DMS79 treated with DMSO at 0.1 percent for 48 hours (cell line): ENCODE measurements at regions not wholly inside any gene's neighbourhood (a gene's known extent, or its start where the extent isn't known, plus 50 kb on each side); places are given as distances from the start of the nearest gene placed in this dataset.
"Not testable (repeated sequence)": the region's sequence is repeated elsewhere in the genome, so short reads cannot be mapped to it uniquely, and the experiment has no call there.

Experiments
- DNase-seq: peaks from one replicate; lab custom pipeline; 2025; lab: John Stamatoyannopoulos, UW

DNA sequence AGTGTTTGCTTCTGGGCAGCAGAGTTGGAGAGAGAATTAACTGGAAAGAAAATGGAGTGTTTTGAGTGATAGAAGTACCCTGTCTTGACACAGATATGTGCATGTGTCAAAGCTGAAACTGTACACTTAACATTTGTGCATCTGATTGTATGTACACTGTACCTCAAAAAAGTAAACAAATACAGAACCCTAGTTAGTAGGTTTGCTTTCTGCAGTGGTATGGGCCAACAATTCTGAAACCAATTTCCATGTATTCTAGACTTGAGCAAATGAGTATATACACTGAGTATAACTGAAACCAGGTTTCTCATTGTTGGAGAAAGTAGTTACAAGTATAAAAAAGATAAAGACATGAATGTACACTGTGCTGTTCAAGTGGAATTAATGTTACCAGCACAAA, 52.4 kb downstream of the ELAPOR2 start:
- no peak for DNase-seq

GRCh38 chr7:87004956-87005355, 54.5 kb downstream of the ELAPOR2 start:
- DNase-seq, result no peak

DNA sequence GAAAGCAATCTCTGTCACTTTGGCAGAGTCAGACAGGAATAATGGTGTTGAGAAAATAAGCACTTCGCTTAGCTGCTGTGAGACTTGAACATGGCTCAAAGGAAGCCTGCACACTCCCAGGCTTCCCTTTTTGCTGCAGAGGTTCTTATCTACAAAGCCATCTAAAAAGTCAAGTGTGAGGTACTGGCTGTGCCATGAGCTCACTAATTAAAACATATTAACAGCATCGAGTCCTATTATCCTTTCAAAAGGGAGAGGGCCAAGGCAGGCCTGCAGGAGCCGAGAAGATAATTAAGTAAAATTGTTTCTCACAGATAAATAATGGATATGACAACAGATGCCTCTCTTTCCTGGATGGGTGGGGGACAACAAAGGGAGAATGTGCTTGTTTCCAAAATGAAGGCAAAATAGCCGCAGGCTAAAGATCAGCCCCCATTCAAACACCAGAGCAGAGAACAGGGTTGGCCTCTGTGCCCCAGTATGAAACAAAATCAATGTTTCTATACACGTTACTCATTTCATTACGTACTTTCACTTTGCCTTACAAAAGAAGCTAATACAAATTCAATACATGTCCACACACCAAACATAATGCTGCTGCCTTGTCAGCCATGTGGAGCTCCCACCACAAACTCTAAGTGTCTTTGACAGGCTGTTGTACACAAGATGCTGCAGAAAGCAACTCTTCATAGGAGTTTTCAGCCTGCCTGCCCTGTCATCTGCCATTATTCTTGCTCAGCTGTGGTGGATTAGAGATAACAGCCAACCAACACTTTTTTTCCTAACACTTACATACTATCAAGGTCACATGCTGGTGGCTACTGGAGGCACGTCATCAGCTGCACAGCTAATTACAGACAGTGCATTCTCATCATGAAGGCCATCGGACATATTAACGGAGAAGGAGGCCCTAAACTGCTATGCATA, 55.3 kb downstream of the ELAPOR2 start:
- no peak for DNase-seq

DNA sequence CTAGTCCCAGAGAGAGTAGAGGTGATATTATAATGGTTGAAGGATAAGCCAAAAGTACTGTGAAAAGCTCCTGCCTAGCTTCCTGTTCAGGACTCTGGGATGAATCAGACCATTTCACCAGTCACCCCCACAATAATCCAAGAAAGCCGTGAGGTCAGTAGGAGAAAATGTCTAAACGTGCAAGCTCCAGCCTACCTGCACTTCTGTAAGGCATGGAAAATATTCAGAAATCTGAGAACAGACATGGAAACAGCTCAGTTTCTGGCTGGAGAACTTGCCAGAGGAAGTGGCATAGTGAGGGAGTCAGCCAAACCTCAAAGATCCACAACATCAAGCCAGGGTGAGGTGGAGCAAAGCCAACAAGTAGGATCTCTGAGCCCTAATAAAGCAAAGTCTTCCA, 58.2 kb downstream of the ELAPOR2 start:
- no peak for DNase-seq

- DNase-seq, result no peak
Measured at GRCh38 chr7:87000344-87000743, 59.1 kb downstream of the ELAPOR2 start.

DNA sequence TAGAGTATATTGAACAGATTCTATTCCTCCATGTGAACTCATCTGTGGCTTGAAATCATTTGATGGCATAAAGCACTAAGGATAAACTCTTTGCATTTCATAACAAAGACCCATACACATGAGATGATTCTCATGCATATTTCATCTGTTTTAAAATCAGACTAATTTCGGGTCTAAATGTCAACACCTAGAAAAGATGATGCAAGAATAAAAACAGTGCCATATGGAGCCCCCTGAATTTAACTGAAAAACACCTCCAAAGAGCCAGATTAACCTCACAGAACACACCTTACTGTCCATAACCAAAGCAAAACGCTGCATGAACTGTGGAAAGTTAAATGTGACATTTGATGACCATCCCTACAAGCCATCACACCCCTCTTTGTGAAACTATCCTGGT, 59.7 kb downstream of the ELAPOR2 start:
- no peak for DNase-seq

- no peak for DNase-seq
Measured at GRCh38 chr7:86995814-86996213, 63.6 kb downstream of the ELAPOR2 start.

DNA sequence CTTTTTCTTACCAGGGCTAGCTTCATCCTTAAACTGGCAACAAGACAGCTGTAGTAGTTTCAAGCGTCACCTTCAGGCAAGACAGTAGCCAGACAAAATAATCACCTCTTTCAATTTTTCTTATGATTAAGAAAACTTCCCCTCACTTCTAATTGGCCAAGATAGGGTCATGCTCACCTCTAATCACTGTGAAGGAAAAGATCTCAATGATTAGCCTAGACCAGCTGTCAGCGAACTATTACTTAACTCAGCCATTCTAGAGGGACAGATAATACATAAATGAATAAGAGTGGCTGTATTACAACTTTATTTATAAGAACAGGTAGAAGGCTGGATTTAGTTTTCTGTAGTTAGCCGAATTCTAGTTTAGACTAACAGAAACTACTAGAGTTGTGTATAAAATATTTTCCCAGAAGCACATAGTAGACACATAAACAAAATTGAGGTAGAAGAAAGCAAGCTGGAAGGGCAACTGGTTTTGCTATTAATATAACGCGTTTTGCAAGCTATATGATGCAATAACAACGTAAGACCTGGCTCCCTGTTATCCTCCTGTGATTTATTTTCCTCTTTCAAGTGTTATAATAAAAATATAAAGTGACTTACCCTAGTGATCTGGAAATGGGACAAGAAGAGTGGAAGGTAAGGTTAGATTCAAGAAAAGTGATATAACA, 64.3 kb downstream of the ELAPOR2 start:
- DNase-seq, result no peak

- DNase-seq, result no peak
Measured at GRCh38 chr7:86991771-86992191, 67.7 kb downstream of the ELAPOR2 start.

DNA sequence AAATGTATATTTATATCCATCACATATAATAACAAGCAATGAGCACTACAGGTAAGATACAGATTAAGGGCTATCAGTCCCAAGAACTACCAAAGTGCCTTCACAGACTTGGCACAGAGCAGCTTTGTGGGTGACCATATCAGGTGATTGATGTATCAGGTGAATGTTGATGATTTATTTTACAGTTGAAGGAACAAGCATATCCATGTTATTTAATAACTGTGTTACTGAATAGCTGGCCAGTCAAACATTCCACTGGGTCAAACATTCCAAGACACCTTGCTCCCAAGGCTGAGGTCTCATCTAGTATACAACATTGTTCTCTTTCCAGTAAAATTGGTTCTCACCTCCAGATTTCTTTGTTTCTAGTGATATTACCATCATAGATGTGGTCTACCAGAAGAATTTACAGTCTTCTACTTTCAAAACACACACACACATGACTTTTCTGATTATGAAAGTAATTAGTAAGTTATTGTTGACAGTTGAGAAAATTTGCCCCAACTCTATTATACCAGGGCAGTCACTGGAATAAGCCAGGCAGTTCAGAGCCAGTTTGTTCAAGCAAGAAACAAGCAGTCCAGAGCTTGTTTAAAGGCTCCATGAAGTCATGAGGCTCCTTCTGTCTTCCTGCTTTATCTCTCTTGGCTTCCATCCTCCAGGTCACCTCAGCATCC, 68.2 kb downstream of the ELAPOR2 start:
- no peak for DNase-seq

GRCh38 chr7:86989407-86989806, 70.0 kb downstream of the ELAPOR2 start:
- DNase-seq, result no peak

DNA sequence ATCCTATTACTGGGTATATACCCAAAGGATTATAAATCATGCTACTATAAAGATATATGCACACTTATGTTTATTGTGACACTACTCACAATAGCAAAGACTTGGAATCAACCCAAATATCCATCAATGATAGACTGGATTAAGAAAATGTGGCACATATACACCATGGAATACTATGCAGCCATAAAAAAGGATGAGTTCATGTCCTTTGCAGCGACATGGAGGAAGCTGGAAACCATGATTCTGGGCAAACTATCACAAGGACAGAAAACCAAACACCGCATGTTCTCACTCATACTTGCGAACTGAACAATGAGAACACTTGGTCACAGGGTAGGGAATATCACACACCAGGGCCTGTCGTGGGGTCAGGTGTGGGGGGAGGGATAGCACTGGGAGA, 71.6 kb downstream of the ELAPOR2 start:
- DNase-seq, result not testable (repeated sequence)

DNA sequence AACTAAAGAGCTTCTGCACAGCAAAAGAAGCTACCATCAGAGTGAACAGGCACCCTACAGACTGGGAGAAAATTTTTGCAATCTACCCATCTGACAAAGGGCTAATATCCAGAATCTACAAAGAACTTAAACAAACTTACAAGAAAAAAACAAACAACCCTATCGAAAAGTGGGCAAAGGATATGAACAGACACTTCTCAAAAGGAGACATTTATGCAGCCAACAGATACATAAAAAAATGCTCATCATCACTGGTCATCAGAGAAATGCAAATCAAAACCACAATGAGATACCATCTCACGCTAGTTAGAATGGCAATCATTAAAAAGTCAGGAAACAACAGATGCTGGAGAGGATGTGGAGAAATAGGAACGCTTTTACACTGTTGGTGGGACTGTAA, 72.1 kb downstream of the ELAPOR2 start:
- DNase-seq, result not testable (repeated sequence)

DNA sequence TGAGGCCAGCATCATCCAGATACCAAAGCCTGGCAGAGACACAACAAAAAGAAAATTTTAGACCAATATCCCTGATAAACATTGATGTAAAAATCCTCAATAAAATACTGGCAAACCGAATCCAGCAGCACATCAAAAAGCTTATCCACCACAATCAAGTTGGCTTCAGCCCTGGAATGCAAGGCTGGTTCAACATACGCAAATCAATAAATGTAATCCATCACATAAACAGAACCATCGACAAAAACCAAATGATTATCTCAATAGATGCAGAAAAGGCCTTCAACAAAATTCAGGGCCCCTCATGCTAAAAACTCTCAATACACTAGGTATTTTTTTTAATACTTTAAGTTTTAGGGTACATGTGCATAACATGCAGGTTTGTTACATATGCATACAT, 74.1 kb downstream of the ELAPOR2 start:
- not testable (repeated sequence) for DNase-seq

DNA sequence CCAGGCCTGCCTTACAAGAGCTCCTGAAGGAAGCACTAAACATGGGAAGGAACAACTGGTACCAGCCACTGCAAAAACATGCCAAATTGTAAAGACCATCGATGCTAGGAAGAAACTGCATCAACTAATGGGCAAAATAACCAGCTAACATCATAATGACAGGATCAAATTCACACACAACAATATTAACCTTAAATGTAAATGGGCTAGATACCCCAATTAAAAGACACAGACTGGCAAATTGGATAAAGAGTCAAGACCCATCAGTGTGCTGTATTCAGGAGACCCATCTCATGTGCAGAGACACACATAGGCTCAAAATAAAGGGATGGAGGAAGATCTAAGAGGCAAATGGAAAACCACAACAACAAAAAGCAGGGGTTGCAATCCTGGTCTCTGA, 75.8 kb downstream of the ELAPOR2 start:
- DNase-seq, result not testable (repeated sequence)

GRCh38 chr7:86981937-86982336, 77.5 kb downstream of the ELAPOR2 start:
- not testable (repeated sequence) for DNase-seq

GRCh38 chr7:86981127-86981526, 78.3 kb downstream of the ELAPOR2 start:
- no peak for DNase-seq

DNA sequence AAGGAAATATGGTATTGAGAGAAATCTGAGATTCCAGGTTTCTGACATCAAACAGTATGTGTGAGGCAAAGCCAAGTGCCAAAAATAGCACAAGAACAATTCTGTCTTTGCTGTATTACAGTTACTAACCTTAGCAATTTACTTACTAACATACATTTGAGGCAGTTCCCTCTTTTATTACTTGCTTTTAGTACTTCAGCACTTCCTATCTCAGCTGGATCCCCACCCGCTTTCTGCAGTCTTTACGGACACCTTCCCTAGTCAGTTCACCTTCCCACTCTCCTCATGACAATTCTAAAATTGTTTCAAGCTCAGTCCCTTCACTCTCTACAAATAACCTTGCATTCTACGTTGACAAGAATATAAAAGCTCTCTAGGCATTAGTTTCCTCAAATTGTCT, 79.2 kb downstream of the ELAPOR2 start:
- DNase-seq, result no peak

DNA sequence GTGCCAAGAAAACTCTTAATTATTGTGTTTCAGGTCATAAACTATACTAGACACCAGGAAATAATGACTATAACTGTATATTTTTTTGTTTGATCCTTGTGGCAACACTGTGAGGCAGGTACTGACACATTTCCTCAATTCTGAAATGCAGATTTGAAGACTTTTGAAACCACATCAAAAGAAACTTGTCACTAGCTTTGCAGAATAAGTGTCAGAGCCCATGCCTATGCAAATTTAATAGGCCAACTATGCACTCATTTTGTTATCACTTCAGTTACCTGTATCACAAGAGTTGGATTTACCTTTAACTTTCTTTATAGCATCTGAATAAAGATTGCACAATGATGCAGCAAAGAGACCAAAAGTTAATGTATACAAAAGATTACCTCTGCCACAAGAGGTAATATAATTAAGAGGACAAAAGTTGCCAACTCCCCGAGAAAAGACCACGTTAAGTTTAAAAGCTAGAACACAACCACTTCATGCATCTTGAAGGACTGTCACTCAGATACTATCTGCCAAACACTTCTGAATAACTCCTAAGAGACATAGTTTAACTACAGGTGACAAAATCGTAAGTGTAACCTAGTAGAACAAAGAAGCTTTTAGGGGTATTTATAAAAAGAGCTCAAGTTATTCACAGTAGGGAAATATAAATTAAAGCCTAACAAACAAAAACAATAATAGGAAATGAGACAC, 80.5 kb downstream of the ELAPOR2 start:
- DNase-seq, result no peak

GRCh38 chr7:86976958-86977357, 82.5 kb downstream of the ELAPOR2 start:
- DNase-seq, result no peak

DNA sequence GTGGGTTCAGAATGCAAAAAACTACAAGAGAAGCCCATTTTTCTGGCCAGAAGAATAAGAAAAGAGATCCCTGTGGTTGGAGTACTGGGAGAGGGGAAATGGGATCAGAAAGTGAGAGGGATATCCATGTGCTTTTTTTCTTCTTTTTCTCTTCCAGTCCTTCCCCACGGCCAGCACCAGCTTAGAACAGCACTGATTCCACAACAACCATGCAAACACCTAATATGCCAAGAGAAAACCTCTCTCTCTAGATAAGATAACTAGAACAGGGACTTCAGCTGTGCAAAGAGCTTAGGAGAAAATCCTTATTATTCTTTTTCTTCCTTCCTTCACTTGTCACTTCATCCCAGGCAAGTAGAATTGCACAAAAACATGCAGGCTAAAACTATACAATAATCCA, 83.5 kb downstream of the ELAPOR2 start:
- DNase-seq, result no peak

DNA sequence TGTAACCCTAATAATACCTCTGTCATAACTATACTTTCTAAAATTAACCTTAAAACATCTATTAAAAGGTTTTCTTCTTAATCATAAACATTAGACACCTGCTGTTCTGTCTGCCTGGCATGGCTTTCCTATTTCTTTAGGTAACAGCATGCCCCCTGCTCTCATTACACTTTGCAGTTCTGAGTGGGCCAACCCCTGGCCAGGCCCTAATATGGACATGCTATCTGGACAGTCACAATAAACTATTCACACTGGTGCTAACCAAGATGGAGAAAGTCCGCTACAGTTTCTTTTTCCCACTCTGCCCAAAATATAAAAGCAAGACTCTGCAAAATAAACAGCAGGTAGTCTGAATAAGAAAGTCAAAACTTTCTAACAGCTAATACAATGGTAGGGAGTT, 84.0 kb downstream of the ELAPOR2 start:
- no peak for DNase-seq
